NB4 (cell line): ENCODE measurements at regions not wholly inside any gene's neighbourhood (a gene's known extent, or its start where the extent isn't known, plus 50 kb on each side); places are given as distances from the start of the nearest gene placed in this dataset.
"Not testable (repeated sequence)": the region's sequence is repeated elsewhere in the genome, so short reads cannot be mapped to it uniquely, and the experiment has no call there.

Experiments
- CTCF ChIP-seq: IDR thresholded peaks from one replicate; pipeline ENCODE4 v1.5.1; 2012; ENCODE audit warnings: low read depth, low read length
- POLR2A ChIP-seq: IDR thresholded peaks from 2 replicates; pipeline ENCODE4 v1.6.1; 2011; ENCODE audit warnings: mild to moderate bottlenecking; ENCODE audit not compliant: insufficient read length; ENCODE audit errors: extremely low read depth

DNA sequence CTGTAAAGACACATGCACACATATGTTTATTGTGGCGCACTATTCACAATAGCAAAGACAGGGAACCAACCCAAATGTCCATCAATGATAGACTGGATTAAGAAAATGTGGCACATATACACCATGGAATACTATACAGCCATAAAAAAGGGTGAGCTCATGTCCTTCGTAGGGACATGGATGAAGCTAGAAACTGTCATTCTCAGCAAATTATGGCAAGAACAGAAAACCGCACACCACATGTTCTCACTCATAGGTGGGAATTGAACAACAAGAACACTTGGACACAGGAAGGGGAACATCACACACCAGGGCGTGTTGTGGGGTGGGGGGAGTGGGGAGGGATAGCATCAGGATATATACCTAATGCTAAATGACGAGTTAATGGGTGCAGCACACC is 304.9 kb upstream of the NRSN1 start:
- TF ChIP-seq POLR2A, CTCF: not testable (repeated sequence)
